SW480 (cell line): ENCODE measurements at regions not wholly inside any gene's neighbourhood (a gene's known extent, or its start where the extent isn't known, plus 50 kb on each side); places are given as distances from the start of the nearest gene placed in this dataset.

Experiments used
- DNase-seq: peaks from one replicate; pipeline ENCODE4 v3.0.0-alpha.2; 2016; ENCODE audit warnings: low spot score

GRCh38 chr2:19748073-19748375, 153.8 kb downstream of the TTC32 start:
- no peak for DNase-seq

DNA sequence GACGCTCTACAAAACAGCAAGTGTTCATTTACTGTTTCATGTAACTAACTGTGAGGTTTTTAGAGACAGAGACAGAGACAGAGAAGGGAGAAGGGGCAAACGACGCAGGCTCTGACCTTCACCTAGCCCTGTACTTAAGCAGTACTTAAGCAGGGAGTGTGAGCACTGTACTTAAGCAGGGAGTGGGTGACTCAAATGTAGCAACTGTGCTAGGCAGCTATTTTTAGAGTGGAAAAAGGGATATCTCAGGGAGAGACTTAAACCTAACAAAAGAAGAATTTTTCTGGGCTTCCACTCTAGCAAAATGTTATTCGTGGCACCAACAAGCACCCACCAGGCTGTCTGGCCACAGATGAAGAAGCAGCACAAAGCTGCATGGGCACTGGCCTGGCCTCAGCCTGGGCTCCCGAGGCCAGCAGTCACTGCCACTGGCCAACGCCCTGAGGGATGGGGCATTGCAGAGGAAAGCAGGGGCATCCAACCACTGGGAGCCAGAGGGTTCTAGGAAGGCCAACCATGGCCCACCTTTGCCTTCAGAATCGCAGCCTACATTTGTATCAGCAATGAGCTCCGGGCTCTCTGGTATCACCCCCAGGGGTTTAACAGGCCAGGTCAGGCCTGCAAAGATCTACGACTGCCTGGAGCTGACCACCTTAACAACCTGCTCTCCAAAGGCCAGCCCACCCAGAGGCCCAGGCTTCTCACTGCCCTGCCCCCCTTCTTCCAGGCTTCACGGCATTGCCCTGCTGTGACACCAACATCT, 154.3 kb downstream of the TTC32 start:
- no peak for DNase-seq

DNA sequence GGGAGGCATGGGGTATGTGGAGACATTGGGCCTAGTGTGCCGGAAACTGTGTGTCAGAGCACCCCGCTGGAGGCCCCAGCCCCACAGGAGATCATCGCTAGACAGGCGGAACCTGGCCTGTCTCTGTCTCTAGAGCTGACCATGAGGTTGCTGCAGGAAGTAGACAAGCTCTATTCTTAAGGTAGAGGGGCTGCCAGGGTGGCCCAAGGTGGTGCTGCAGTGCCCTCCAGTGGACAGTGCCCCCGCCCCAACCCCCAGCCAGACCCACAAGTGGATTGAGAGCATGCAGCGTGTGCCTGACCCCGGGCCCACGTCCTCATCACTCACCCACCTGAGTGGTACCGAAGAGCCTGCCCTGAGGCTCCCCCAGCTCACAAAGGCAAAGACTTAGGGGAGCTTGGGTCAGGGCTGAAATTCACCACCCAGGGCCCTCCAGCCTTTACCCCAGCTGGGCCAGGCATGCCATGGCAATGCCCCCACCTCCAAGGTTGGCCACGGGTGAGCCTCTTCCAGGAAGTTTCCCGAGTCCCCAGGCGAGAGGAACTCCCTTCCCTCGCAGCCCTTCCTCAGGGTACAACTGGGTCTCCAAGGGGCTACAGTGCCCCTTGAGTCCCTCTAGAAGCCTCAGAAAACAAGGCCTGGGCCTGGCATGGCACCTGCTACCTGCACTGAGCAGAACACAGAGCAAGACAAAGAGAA, 155.0 kb downstream of the TTC32 start:
- peak; percentile 33 for DNase-seq

DNA sequence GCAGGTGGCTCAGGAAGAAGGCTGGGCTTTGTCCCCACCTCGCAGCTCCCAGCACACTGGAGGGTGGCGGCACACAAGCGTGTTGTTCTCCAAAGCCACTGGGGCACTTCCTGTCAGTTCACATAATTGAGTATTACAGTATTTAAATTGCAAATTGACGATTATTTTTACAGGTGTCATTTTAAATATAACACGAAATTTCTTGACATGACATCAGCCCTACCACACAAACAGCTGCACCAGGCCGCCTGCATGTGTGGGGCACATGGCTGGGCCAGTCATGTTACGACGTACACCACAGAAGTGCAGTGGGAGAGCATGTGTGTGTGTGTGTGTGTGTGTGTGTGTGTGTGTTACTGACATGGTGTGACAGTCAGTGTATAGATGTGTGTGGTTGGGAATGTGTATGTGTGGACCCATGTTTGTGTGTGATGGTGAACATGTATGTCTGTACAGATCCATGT, 155.6 kb downstream of the TTC32 start:
- no peak for DNase-seq

GRCh38 chr2:19745318-19746136, 156.3 kb downstream of the TTC32 start:
- DNase-seq = no peak

DNA sequence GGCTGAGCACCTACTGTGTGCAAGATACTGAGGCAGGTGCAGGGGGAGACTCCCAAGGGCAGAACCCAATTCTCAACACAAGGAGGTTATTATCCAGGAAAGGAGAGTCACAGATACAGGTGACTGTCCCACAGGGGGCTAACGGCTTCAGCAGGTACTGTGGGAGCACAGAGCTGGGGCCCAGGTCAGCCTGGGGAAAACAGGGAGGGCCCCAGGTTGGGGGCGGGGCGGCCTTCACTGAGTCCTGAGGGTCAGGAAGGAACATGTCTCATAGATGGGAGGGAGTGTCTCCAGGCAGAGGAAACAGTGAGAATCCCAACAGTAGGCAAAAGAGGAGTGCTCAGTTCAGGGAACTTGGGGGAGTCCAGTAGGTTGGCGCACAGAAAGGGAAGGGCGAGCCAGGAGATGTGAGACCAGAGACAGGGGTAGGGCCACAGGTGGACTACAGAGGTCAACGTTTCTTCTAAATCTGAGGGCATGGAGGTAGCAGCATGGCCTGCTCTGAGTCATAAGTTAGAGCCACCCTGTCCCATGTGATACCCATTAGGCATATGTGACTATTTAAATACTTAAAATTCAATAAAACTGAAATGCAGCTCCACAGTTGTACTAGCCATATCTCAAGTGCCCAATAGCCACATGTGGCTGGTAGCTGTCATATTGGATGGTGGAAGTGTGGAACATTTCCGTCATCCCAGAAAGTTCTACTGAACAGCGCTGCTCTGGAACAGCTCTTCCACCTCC, 157.2 kb downstream of the TTC32 start:
- no peak for DNase-seq

DNA sequence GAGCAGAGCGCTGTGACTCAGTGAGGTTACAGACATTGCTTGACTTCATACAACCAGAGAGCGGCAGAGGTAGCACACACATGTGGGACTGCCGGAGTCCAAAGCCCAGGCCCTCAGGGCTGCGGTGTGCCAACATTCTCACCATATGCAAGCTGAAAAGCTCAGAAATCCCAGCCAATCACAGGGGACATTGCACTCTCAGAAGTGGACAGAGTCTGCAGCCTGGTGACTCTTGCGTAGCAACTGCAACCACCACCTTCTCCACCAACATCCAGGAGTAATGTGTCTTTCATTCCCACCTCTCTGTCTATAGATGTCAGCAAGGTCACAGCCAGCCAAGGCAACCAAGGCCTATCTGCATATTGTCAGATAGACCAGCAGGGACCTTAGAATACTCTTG, 158.1 kb downstream of the TTC32 start:
- no peak for DNase-seq

- DNase-seq = no peak
These were observed 158.9 kb downstream of the TTC32 start for GRCh38 chr2:19742872-19743271.

GRCh38 chr2:19739256-19739655, 162.5 kb downstream of the TTC32 start:
- no peak for DNase-seq

DNA sequence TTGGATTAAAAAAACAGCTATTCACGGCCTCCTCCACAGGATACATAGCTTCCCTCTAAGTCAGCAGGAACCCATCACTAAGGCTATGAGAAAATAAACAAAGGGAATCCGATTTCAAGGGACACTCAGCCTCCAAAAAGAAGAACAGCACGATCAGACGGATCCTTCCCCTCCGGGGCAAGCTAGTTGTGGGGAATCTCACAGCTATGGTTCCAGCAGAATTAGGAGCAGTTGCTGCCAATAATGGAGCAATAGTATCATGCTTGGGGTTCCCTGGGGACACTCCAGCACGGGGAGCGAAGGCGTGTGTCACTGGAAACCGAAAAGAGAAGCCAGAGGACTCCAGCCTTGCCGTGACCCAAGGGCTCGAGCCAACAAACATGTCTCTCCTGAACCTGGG, 163.1 kb downstream of the TTC32 start:
- no peak for DNase-seq

GRCh38 chr2:19736191-19736831, 165.5 kb downstream of the TTC32 start:
- no peak for DNase-seq

- no peak for DNase-seq
These were observed 167.8 kb downstream of the TTC32 start for GRCh38 chr2:19733951-19734425.

DNA sequence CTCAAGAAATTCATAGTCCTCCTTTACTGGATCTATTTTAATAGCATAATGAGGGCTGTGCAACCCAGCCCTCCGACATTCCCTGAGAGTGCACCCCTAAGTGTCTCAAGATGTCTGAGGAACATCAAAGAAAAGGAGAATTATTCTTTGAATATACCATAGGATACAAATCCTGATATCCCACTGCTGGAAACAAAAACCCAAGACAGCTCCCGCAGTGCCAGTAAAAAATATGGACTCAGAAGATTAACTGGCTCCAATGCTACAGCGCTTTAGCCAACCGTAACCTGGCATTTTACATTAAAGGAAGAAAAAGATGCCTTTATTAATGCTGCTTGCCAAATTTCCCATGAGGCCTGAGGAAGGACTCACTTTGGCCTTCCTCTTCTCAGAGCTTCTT, 168.4 kb downstream of the TTC32 start:
- no peak for DNase-seq

DNA sequence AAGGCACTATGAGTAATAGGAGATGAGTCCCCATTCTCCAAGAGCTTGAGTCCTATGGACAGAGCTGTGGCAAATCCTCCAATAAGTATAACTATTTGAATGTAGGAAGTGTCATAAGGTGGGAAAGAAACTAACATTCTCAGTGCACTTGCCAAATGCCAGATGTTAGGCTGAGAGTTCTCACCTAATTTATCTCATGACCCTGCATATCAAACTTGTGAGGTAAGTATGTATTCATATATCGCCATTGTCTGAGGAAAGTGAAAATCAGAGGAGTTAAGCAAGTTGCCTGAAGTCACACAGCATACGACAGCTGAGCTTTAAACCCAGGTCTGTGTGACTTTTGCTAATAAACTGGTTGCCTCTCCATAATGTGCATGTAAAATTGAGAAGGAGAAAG, 169.5 kb downstream of the TTC32 start:
- no peak for DNase-seq

- DNase-seq = no peak
These were observed 170.3 kb downstream of the TTC32 start for GRCh38 chr2:19731515-19731914.

- DNase-seq = no peak
These were observed 170.7 kb downstream of the TTC32 start for GRCh38 chr2:19731037-19731436.

GRCh38 chr2:19728125-19728524, 173.7 kb downstream of the TTC32 start:
- no peak for DNase-seq

- no peak for DNase-seq
These were observed 176.4 kb downstream of the TTC32 start for GRCh38 chr2:19725392-19725791.

DNA sequence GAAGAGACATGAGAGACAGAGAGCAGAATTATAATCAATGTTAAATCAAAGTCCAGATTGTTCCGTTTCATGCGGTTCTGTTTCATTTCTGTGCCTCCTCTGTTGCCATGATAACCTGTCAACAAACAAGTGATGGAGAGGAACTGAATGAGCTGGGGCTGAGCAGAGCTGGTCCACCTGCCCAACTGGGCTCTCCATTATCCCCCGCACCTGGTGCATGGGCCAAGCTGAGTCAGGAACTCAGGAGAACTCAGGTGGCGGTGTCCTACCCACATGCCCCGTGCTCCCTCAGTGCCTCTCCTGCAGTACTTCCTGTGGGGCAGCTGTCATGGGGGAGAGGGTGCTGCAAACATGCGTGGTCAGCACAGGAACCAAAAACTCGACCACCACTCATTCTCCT, 178.8 kb downstream of the TTC32 start:
- DNase-seq = no peak

- DNase-seq = no peak
These were observed 179.2 kb downstream of the TTC32 start for GRCh38 chr2:19722531-19722971.

DNA sequence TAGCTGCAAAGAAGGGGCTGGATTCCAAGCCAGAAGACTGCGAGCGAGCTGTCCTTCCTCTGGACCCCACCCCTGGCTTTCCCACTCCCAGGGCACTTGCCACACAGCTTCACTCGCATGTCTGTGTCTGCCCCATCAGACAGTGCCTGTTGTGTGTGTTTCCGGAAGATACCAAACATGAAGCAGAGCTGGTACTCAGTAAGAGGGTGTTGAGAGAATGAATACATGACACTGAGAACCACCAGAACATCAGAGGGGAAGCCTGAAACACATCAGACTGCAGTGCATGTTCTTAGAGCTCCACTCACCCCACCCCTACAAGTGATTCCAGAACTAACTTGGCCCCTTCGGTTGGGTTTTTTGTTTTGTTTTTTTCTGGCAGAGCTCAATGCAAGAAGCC, 181.5 kb downstream of the TTC32 start:
- no peak for DNase-seq

DNA sequence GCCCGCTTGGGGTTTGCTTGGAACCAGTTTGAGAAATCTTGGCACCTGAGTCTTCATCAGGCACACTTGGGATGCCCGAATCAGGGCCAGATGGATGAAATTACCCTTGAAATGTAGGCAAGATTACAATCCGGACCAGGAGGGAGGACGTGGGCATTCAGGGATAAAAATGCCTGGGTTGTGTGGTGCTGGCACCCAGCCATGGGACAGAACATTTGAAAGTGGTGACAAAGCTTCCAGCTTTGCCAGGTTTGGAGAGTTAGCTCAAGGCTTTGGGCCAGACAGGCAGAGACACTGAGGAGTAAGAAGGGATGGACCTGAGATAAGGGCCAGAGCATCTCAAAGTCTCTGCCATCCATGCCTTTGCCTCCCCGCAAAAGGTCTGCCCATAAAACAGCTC, 182.2 kb downstream of the TTC32 start:
- DNase-seq = no peak
